ENCODE measurements at regions not wholly inside any gene's neighbourhood (a gene's known extent, or its start where the extent isn't known, plus 50 kb on each side); places are given as distances from the start of the nearest gene placed in this dataset.

- FAIRE-seq: no peak
Observed at GRCh38 chr5:167861928-167862426, 429.5 kb upstream of the WWC1 start.

GRCh38 chr5:167863883-167864282 is 427.6 kb upstream of the WWC1 start:
- no peak for FAIRE-seq

More at GRCh38 chr5:167861928-167862426, 429.5 kb upstream of the WWC1 start:
- DNase-seq (ENCODE audit: insufficient read length, low spot score): no peak

GRCh38 chr5:167864801-167865200 is 426.6 kb upstream of the WWC1 start:
- FAIRE-seq: no peak
- no peak for DNase-seq (ENCODE audit: insufficient read length, low spot score)

More at GRCh38 chr5:167863883-167864282, 427.6 kb upstream of the WWC1 start:
- no peak for DNase-seq (ENCODE audit: insufficient read length, low spot score)

- FAIRE-seq (no peak), DNase-seq (ENCODE audit: insufficient read length, low spot score) (no peak)
Observed at GRCh38 chr5:167866797-167867196, 424.6 kb upstream of the WWC1 start.

- no peak for DNase-seq (ENCODE audit: insufficient read length, low spot score)
- no peak for FAIRE-seq
Observed at GRCh38 chr5:167867281-167867680, 424.2 kb upstream of the WWC1 start.

- DNase-seq (ENCODE audit: insufficient read length, low spot score) (no peak), FAIRE-seq (no peak)
Observed at GRCh38 chr5:167869125-167869524, 422.3 kb upstream of the WWC1 start.

GRCh38 chr5:167870055-167870454 is 421.4 kb upstream of the WWC1 start:
- FAIRE-seq: no peak
- no peak for DNase-seq (ENCODE audit: insufficient read length, low spot score)

GRCh38 chr5:167871091-167871490 is 420.4 kb upstream of the WWC1 start:
- DNase-seq (ENCODE audit: insufficient read length, low spot score): no peak
- no peak for FAIRE-seq

GRCh38 chr5:167872791-167873190 is 418.7 kb upstream of the WWC1 start:
- DNase-seq (ENCODE audit: insufficient read length, low spot score) (no peak), FAIRE-seq (no peak)

- FAIRE-seq (no peak), DNase-seq (ENCODE audit: insufficient read length, low spot score) (no peak)
Observed at GRCh38 chr5:167877114-167877722, 414.2 kb upstream of the WWC1 start.

- FAIRE-seq (no peak), DNase-seq (ENCODE audit: insufficient read length, low spot score) (no peak)
Observed at GRCh38 chr5:167877924-167878323, 413.5 kb upstream of the WWC1 start.

- FAIRE-seq: no peak
Observed at GRCh38 chr5:167880420-167880819, 411.0 kb upstream of the WWC1 start.

GRCh38 chr5:167881041-167881440 is 410.4 kb upstream of the WWC1 start:
- FAIRE-seq (no peak), DNase-seq (ENCODE audit: insufficient read length, low spot score) (no peak)

More at GRCh38 chr5:167880420-167880819, 411.0 kb upstream of the WWC1 start:
- no peak for DNase-seq (ENCODE audit: insufficient read length, low spot score)

- FAIRE-seq (no peak), DNase-seq (ENCODE audit: insufficient read length, low spot score) (no peak)
Observed at GRCh38 chr5:167886196-167886595, 405.2 kb upstream of the WWC1 start.

GRCh38 chr5:167888393-167888792 is 403.1 kb upstream of the WWC1 start:
- no peak for FAIRE-seq
- DNase-seq (ENCODE audit: insufficient read length, low spot score): no peak

GRCh38 chr5:167889276-167889675 is 402.2 kb upstream of the WWC1 start:
- no peak for FAIRE-seq
- DNase-seq (ENCODE audit: insufficient read length, low spot score): no peak

GRCh38 chr5:167892352-167893115 is 398.9 kb upstream of the WWC1 start:
- FAIRE-seq (no peak), DNase-seq (ENCODE audit: insufficient read length, low spot score) (no peak)

- FAIRE-seq (no peak), DNase-seq (ENCODE audit: insufficient read length, low spot score) (no peak)
Observed at GRCh38 chr5:167893271-167893670, 398.2 kb upstream of the WWC1 start.

GRCh38 chr5:167894631-167895472 is 396.6 kb upstream of the WWC1 start:
- no peak for FAIRE-seq
- no peak for DNase-seq (ENCODE audit: insufficient read length, low spot score)

GRCh38 chr5:167895899-167896659 is 395.4 kb upstream of the WWC1 start:
- DNase-seq (ENCODE audit: insufficient read length, low spot score): no peak
- FAIRE-seq: no peak
